HG03139 (cell line): ENCODE measurements at regions not wholly inside any gene's neighbourhood (a gene's known extent, or its start where the extent isn't known, plus 50 kb on each side); places are given as distances from the start of the nearest gene placed in this dataset.
"Not testable (repeated sequence)": the region's sequence is repeated elsewhere in the genome, so short reads cannot be mapped to it uniquely, and the experiment has no call there.

ENCODE experiments used
- ATAC-seq: cut with Tn5 transposase; IDR thresholded peaks from one replicate; pipeline ENCODE4 v1.9.1; 2021; ENCODE audit not compliant: unreplicated experiment

DNA sequence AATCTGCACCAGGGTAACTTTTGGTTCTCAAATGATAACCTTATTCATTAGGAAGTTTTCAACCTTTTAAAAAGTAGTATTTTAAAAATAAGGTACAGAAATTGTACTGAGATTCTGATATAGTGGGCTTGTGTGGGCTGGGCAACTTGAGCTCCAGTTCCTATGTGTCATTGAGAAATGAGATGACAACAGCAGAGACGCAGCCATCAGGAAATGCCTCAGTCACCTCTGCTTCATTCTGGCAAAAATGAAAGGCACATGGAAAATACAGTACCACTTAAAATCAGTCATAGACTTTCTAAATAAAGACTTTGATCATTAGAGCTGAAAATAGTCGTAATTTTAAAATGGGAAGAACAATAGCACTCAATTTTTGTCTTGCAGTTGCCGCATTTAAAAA is 480.2 kb downstream of the PLK2 start:
- ATAC-seq: no peak

DNA sequence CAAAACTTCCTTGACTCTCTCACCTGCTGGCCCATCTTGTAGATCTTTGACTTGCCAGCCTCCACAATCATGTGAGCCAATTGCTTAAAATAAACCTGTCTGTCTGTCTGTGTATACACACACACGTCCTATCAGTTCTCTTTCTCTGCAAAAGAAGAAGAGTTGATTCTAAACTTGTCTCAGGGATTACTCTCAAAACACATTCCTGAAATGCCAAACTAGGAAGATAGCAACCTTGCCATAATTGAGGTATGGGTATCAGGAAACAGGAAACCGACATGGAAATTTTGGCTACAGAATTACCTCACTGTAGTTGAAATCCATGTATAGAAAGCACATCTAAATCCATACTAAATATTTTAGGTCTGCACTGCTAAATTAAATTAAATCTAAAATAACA is 483.4 kb downstream of the PLK2 start:
- ATAC-seq: no peak

DNA sequence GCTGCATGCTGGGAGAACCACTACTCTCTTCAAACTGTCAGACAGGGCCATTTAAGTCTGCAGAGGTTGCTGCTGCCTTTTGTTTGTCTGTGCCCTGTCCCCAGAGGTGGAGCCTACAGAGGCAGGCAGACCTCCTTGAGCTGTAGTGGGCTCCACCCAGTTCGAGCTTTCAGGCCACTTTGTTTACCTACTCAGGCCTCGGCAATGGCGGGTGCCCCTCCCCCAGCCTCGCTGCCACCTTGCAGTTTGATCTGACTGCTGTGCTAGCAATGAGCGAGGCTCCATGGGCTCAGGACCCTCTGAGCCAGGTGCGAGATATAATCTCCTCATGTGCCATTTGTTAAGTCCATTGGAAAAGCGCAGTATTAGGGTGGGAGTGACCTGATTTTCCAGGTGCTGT is 487.8 kb downstream of the PLK2 start:
- ATAC-seq: not testable (repeated sequence)

DNA sequence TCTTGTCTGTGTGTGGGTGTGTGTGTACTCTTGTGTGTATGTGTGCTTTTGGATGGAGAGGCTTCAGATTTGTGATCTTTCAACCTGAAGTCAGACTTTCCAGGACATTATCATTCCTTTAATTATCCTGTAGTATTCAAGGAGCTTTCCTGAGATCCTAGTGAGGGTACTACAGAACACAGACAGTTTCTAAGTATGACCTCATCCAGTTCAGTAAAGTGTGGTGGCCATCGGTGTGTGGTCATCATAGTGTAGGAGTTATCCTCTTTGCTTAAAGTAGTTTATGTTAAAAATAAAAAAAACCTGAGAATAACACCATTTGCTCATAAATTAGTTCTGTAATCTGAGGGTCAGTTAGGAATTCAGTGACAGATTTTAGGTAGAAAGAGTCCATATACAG is 478.0 kb upstream of the ACTBL2 start:
- no peak for ATAC-seq

DNA sequence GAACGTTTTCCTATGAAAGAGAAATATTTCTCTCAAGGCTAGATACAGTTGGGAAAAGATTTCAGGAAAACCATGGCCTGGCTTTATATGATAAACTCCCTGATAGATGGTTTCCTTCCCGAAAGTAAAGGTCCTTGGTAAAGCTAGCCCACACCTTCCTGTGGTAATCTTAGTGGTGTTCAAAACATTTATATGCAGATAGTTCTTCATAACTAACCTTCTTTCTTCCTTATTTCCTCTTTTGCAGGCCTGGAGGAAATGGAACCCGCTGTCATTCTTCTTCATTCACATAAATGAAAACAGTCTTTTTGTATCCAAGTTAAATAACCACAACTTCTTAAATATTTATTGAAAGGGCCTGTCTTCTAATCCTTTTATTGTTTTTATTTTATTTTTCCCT is 474.0 kb upstream of the ACTBL2 start:
- no peak for ATAC-seq

DNA sequence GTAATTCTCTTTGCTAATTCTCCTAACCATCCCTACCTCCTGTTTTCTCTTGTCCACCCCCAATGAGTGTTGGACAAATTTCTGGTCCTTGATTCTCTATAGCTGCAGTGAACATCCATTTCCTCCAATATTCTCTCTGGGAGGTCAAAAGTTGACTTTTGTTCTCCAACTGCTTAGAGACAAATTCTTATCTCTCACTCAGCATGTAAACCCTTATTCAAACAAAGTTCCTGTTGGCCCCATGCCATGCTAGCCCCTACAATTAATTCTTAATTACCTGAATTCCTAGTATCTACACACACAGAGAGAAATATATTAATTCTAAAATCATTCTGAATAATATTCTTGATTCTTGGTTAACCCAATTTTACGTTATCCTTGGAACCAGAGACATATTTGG is 472.9 kb upstream of the ACTBL2 start:
- ATAC-seq: no peak

DNA sequence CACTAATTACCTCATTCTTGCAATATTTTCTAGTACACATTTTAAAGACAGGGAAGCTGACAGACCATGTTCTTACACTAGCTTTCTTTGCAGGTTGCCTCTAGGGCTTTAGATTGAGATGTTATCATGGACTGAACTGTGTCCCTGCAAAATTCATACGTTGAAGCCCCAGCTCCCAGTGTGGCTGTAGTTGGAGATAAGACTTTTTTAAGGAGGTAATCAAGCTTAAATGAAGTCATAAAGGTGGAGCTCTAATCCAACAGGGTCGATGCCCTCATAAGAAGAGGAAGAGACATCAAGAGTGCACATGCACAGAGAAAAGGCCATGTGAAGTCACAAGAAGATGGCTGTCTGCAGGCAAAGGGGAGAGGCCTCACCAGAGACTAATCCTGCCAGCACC is 471.2 kb upstream of the ACTBL2 start:
- no peak for ATAC-seq

DNA sequence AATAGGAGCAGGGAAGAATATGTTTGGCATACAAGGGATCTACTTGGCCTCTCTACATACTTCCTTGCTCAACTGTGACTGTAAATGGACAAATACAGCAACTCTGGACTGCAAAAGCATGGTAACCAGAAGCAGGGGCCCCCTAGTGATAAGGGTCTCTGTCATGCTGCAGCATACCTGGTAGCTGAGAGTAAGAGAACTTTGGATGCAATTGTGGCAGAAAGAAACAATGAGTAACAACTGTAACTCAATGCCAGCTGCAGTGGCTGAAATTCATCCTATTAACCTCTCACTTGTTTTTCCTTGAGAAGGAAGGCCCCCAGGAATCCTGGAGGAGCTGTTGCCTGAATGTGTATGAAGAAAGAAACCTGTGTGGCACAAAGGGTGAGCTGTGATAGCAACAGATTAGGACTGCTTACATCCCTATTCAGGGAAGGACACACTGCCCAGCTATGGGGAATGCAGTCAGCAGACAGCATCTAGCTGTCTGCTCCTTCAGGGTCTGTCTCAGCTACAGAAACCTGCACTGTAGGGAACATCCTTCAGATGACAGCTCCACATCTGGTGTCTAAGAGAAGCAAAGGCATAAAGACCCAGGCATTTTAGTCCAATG is 468.1 kb upstream of the ACTBL2 start:
- no peak for ATAC-seq

DNA sequence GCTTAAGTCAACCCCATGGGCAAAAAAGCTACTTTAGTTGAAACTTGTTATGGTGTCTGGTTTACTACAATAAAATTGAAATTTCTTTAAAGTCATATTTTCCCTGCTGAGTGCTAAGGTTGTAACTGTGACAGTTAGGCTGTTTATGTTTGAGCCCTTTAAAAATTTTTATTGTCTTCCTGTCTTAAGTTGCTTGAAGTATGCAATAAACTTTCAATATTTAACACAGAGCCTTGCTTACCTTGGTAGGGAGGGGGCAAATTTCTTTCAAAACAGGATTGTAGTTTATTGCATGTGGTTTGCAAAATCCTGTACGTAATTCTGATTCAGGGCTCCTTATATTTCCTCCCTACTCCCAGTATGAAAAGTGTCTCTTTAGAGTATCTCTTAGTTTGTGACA is 465.5 kb upstream of the ACTBL2 start:
- ATAC-seq: no peak

DNA sequence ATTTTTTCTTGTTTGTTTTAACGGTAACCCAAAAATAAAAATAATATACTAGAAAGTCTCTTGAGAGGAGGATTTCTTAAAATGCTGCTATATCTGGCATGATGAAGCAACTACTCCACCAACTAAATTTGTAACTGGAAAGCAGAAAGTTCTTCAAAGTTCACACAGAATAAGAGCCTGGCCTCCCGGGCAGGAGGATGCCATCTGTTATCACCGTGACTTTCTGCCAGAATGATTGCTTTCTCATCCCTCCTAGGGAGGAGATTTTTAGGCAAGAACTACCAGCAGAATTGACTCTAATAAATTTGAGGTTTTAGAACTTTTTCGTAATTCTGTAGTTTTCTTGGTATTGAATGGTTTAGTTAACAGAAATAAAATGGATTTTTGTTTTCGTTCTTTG is 464.6 kb upstream of the ACTBL2 start:
- ATAC-seq: no peak

DNA sequence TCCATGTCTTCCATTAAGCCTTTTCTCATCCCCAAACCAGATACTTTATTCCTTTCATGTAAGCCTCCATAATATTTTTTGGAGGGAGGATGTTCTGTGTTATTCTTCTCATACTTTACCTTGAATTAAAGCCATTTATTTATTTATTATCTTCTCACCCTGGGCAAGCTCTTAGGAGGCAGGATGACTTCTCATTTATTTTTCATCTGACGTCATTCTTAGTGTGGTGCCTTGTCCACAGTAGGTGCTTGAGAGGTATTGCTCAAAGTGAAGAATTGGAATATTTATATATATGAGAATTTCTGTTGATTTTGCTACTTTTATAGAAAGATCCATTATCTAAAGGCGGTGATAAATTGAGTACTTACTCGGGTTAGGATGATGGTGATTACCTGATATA is 458.3 kb upstream of the ACTBL2 start:
- no peak for ATAC-seq

DNA sequence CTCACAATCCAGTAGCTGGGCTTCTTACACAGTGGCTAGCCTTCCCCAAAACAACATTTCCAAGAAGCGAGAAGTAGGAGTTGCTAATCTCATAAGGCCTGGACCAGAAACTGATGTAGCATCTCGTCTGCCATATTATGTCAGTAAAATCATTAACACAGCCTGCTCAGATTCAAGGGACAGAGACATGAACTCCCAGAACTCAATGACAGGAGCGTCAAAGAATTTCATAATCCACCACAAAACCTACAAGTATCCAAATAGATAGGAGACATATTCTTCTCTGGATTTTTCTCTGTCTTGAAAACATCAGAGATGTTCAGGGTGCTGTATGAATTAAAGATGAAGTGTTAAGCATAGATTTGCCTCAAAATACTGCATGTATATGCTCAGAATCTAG is 457.6 kb upstream of the ACTBL2 start:
- no peak for ATAC-seq

DNA sequence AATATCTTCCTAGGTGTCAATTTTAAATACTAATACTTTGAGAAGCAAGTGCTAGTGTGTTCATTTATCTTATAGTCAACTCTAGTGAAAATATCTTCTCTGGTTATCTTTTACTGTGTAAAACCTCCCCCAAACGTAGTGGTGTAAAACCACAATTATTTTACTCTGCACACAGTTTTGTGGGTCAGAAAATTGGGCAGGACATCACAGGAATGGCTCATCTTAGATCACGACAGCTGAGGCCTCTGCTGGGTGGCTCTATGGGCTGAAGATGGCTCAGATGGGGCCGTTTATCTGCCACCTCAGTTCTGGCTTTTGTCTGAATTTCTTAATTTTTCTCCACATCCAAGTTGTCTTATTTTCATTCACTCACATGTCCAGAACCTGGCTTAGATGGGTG is 457.2 kb upstream of the ACTBL2 start:
- ATAC-seq: no peak

DNA sequence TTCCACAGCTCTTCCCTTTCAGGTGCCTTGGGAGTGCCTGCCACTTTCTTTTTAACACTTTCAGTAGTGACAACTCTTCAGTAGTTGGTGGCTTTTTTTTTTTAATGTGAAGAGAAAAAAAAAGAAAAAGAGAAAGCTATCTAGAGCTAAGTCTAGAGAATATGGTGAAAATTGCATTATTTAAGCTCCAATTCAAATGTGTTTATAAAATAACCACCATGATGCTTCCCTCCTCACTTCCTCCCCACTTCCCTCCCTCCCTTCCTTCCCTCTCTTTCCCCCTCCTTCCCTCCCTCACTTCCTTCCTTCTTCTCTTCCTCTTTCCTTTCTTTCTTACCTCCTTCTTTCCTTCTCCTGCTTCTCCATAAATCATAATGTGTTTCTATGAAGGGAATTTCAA is 456.7 kb upstream of the ACTBL2 start:
- ATAC-seq: no peak

DNA sequence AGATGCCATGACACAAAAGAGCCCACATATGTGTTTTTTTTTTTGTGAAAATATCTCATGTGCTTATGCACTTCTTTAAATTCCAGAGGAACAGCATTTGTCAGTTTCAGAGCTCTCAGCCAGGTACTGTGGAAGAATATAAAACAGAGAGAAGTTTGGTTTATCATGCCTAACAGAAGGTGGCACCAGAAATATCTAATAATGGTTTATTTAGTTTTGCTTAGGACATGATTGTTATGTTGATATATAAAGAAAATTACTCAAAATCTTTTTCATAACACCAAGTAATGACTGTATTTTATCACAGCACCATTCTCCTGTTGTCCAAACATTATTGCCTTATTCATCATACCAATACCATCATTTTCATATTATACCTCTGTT is 455.6 kb upstream of the ACTBL2 start:
- no peak for ATAC-seq

DNA sequence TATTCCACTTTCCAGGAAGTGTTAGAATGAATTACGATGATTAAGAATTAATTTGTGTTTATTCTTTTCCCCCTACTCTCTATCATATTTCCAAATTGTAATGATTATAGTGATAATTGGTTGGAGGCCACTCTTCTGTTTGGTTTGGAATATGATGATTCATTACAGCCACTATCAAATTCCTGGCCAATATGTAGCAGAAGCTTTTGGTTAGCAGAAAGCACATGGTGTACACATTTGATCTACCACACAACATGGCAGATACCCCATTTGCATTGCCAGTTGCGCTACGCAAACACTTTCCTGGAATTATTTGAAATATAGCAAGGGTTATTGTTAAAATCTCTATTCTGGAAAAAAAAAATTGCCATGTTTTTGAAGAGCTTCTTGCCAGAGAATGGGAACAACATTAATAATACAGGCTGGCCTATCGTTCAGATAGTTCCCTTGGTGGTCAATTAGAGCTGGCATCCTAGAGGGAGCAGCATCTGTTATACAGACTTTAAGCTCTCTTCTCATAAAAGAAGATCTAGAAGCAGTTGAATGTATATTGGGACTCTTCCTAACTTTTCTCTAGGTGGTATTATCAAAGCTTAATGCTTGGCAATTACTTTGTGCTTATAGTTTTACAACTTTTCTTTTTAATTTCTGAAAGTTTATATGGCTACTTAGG is 455.0 kb upstream of the ACTBL2 start:
- ATAC-seq: no peak

DNA sequence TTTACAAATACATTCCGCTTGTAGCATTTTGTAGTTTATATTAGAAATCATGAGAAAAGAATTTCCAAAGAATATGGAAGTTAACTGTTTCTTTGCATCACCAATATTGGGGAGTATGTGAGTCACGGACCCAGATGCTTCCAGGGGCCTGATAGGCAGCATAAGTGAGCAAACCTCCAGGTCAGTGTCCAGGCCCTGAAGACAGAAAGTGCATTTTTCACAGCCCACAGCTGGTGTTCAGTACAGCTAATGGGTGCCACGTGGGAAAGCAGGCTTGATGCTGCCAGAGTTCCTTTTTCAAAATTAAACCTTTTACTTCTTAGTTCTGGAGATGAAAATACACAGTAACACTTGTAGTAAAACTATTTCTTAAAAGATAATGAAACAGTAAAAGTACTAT is 454.4 kb upstream of the ACTBL2 start:
- no peak for ATAC-seq

DNA sequence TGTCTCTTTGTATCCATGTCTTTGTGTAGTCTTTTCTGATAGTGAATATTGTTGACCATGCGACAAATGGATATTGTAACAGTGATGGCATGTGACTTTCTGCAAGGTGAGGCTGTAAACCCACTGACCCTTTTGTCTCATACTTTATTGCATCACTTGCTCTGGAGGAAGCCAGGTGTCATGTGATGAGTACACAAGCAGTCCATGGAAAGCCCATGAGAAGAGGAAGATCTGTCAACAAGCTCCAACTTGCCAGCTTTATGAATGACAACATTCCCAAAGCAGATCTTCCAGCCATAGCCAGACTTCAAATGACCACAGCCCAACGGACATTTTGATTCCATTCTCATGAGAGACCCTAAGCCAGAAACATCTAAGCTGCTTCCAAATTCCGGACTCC is 450.1 kb upstream of the ACTBL2 start:
- ATAC-seq: no peak

DNA sequence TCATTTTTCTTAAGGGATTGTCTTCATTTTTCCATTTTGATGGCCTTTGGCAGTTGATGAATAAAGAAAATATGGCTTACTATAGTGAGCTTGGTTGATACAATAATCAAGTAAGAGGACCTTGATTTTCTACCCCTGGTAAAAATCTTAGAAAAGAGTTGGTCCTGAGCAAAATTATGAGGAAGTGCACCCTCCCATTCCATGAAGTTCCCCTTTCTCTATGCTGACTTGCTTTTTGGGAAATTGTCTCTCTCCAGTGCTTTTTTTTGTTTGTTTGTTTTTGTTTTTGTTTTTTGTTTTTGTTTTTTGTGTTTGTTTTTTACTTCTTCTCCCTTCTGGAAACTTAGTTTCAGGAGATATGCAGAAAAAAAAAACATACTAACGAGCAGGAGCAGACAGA is 449.2 kb upstream of the ACTBL2 start:
- ATAC-seq: no peak

DNA sequence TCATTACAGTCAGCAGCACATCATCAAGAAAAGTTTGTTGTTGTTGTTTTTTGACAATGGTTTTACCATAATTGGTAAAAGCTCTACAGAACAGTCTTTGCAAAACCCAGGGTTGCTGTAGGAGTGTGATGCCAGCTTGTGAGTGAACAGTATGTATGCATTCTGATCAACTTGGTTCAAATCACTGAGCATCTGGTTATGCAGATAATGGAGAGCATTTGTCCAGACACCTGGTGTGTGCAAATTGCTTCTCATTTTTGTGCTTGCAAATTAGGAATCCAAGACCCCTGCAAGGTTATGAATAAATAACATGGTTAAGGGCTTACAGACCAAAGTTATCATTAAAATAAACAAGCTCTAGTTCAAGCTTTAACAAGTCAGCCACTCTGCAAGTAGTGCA is 448.7 kb upstream of the ACTBL2 start:
- ATAC-seq: no peak

DNA sequence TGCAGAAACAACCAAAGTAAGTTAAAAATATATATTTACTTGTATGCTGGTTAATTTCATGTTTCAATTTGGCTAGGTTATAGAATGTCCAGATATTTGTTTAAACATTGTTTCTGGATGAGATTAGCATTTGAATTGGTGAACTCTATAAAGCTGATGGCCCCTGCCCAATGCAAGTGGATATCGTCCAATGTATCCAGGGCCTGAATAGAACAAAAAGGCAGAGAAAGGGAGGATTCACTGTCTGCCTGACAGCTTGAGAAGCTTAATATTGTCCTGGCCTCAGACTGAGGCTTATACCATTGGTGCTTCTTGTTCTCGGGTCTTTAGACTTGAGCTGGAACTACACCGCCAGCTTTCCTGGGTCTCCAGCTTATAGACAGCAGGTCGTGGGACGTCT is 446.7 kb upstream of the ACTBL2 start:
- no peak for ATAC-seq

DNA sequence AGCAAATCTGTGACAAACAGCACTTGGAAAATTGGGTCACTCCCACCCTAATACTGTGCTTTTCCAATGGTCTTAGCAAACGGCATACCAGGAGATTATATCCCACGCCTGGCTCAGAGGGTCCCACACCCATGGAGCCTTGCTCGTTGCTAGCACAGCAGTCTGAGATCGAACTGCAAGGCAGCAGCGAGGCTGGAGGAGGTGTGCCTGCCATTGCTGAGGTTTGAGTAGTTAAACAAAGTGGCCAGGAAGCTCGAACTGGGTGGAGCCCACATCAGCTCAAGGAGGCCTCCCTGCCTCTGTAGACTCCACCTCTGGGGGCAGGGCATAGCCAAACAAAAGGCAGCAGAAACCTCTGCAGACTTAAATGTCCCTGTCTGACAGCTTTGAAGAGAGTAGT is 440.5 kb upstream of the ACTBL2 start:
- not testable (repeated sequence) for ATAC-seq

DNA sequence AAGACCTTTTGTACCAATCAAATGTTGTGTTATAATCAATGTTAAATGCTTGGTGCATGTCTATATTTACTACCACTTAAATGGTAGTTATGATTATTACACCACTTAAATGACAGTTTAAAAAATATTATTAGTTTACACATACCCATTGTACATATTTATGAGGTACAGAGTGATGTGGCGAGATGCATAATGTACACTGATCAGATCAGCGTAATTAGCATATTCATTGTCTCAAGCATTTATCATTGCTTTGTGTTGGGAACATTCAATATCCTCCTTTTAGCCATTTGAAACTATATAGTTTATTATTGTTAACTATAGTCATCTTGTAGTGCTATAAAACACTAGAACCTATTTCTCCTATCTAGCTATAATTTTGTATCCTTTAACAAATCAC is 434.4 kb upstream of the ACTBL2 start:
- no peak for ATAC-seq
